ENCODE measurements at regions not wholly inside any gene's neighbourhood (a gene's known extent, or its start where the extent isn't known, plus 50 kb on each side); places are given as distances from the start of the nearest gene placed in this dataset.

GRCh38 chr17:74108126-74108705 is 95.3 kb upstream of the RPL38 start:
- Histone ChIP-seq H3K4me1 (ENCODE audit: insufficient read depth, low read length) (0 out of 2 replicates have a peak, but pooled peaks cover 3% of the 10 kb centered on the region), H3K27me3 (ENCODE audit: insufficient read depth, low read length) (no peaks in the 10 kb centered on the region), H3K36me3 (ENCODE audit: insufficient read depth, low read length) (no peaks in the 10 kb centered on the region), H3K27ac (ENCODE audit: low read depth, low read length) (no peak overlapping the region), H3K9me3 (ENCODE audit: insufficient read depth, low read depth, low read length) (no peaks in the 10 kb centered on the region), H3K9ac (ENCODE audit: low read depth, low read length) (no peak overlapping the region), H3K4me3 (ENCODE audit: low read length) (no peak overlapping the region)
- 75% methylated on average over 12 of the region's 12 CpGs for WGBS

- Histone ChIP-seq H3K9ac (ENCODE audit: low read depth, low read length) (no peak overlapping the region), H3K27ac (ENCODE audit: low read depth, low read length) (no peak overlapping the region), H3K4me3 (ENCODE audit: low read length) (no peak overlapping the region), H3K36me3 (ENCODE audit: insufficient read depth, low read length) (no peaks in the 10 kb centered on the region), H3K4me1 (ENCODE audit: insufficient read depth, low read length) (0 out of 2 replicates have a peak, but pooled peaks cover 3% of the 10 kb centered on the region), H3K9me3 (ENCODE audit: insufficient read depth, low read depth, low read length) (no peaks in the 10 kb centered on the region), H3K27me3 (ENCODE audit: insufficient read depth, low read length) (no peaks in the 10 kb centered on the region)
- 85% methylated on average over 10 of the region's 10 CpGs for WGBS
Observed at GRCh38 chr17:74110467-74110866, 93.0 kb upstream of the RPL38 start.

- no peak overlapping the region for H3K9ac ChIP-seq (ENCODE audit: low read depth, low read length)
- WGBS, result 96% methylated on average over 41 of the region's 41 CpGs
- no peaks in the 10 kb centered on the region for H3K36me3 ChIP-seq (ENCODE audit: insufficient read depth, low read length)
- H3K27me3 ChIP-seq (ENCODE audit: insufficient read depth, low read length), result no peaks in the 10 kb centered on the region
- H3K4me3 ChIP-seq (ENCODE audit: low read length), result no peak overlapping the region
- no peaks in the 10 kb centered on the region for H3K9me3 ChIP-seq (ENCODE audit: insufficient read depth, low read depth, low read length)
- H3K4me1 ChIP-seq (ENCODE audit: insufficient read depth, low read length), result peaks cover 29% of the 10 kb centered on the region
- no peak overlapping the region for H3K27ac ChIP-seq (ENCODE audit: low read depth, low read length)
Observed at GRCh38 chr17:74113326-74113725, 90.2 kb upstream of the RPL38 start.

GRCh38 chr17:74113952-74114351 is 89.5 kb upstream of the RPL38 start:
- 95% methylated on average over 23 of the region's 23 CpGs for WGBS

GRCh38 chr17:74114881-74115470 is 88.5 kb upstream of the RPL38 start:
- Histone ChIP-seq H3K9ac (ENCODE audit: low read depth, low read length) (no peak overlapping the region), H3K4me1 (ENCODE audit: insufficient read depth, low read length) (peaks cover 30% of the 10 kb centered on the region), H3K4me3 (ENCODE audit: low read length) (no peak overlapping the region), H3K36me3 (ENCODE audit: insufficient read depth, low read length) (no peaks in the 10 kb centered on the region), H3K27ac (ENCODE audit: low read depth, low read length) (no peak overlapping the region), H3K27me3 (ENCODE audit: insufficient read depth, low read length) (no peaks in the 10 kb centered on the region), H3K9me3 (ENCODE audit: insufficient read depth, low read depth, low read length) (no peaks in the 10 kb centered on the region)
- 91% methylated on average over 10 of the region's 10 CpGs for WGBS

More at GRCh38 chr17:74113952-74114351, 89.5 kb upstream of the RPL38 start:
- no peaks in the 10 kb centered on the region for H3K27me3 ChIP-seq (ENCODE audit: insufficient read depth, low read length)
- no peak overlapping the region for H3K9ac ChIP-seq (ENCODE audit: low read depth, low read length)
- H3K9me3 ChIP-seq (ENCODE audit: insufficient read depth, low read depth, low read length), result no peaks in the 10 kb centered on the region
- H3K4me3 ChIP-seq (ENCODE audit: low read length), result no peak overlapping the region
- H3K36me3 ChIP-seq (ENCODE audit: insufficient read depth, low read length), result no peaks in the 10 kb centered on the region
- H3K4me1 ChIP-seq (ENCODE audit: insufficient read depth, low read length), result peaks cover 32% of the 10 kb centered on the region
- H3K27ac ChIP-seq (ENCODE audit: low read depth, low read length), result no peak overlapping the region

GRCh38 chr17:74115586-74115985 is 87.9 kb upstream of the RPL38 start:
- Histone ChIP-seq H3K27ac (ENCODE audit: low read depth, low read length) (no peak overlapping the region), H3K36me3 (ENCODE audit: insufficient read depth, low read length) (no peaks in the 10 kb centered on the region), H3K9me3 (ENCODE audit: insufficient read depth, low read depth, low read length) (no peaks in the 10 kb centered on the region), H3K4me1 (ENCODE audit: insufficient read depth, low read length) (peaks cover 30% of the 10 kb centered on the region), H3K9ac (ENCODE audit: low read depth, low read length) (no peak overlapping the region), H3K27me3 (ENCODE audit: insufficient read depth, low read length) (no peaks in the 10 kb centered on the region), H3K4me3 (ENCODE audit: low read length) (no peak overlapping the region)
- 84% methylated on average over 7 of the region's 7 CpGs for WGBS

GRCh38 chr17:74116087-74116717 is 87.3 kb upstream of the RPL38 start:
- WGBS, result 47% methylated on average over 9 of the region's 9 CpGs
- Histone ChIP-seq H3K36me3 (ENCODE audit: insufficient read depth, low read length) (no peaks in the 10 kb centered on the region), H3K27ac (ENCODE audit: low read depth, low read length) (no peak overlapping the region), H3K4me1 (ENCODE audit: insufficient read depth, low read length) (peaks cover 30% of the 10 kb centered on the region), H3K9ac (ENCODE audit: low read depth, low read length) (no peak overlapping the region), H3K27me3 (ENCODE audit: insufficient read depth, low read length) (no peaks in the 10 kb centered on the region), H3K9me3 (ENCODE audit: insufficient read depth, low read depth, low read length) (no peaks in the 10 kb centered on the region), H3K4me3 (ENCODE audit: low read length) (no peak overlapping the region)

GRCh38 chr17:74117087-74117698 is 86.3 kb upstream of the RPL38 start:
- Histone ChIP-seq H3K9me3 (ENCODE audit: insufficient read depth, low read depth, low read length) (no peaks in the 10 kb centered on the region), H3K27ac (ENCODE audit: low read depth, low read length) (no peak overlapping the region), H3K4me3 (ENCODE audit: low read length) (no peak overlapping the region), H3K9ac (ENCODE audit: low read depth, low read length) (no peak overlapping the region), H3K36me3 (ENCODE audit: insufficient read depth, low read length) (no peaks in the 10 kb centered on the region), H3K4me1 (ENCODE audit: insufficient read depth, low read length) (peaks cover 30% of the 10 kb centered on the region), H3K27me3 (ENCODE audit: insufficient read depth, low read length) (no peaks in the 10 kb centered on the region)
- WGBS, result 73% methylated on average over 21 of the region's 21 CpGs

GRCh38 chr17:74117999-74118421 is 85.5 kb upstream of the RPL38 start:
- no peaks in the 10 kb centered on the region for H3K27me3 ChIP-seq (ENCODE audit: insufficient read depth, low read length)
- H3K9ac ChIP-seq (ENCODE audit: low read depth, low read length), result no peak overlapping the region
- 68% methylated on average over 5 of the region's 5 CpGs for WGBS
- no peak overlapping the region for H3K4me3 ChIP-seq (ENCODE audit: low read length)
- no peak overlapping the region for H3K27ac ChIP-seq (ENCODE audit: low read depth, low read length)
- no peaks in the 10 kb centered on the region for H3K9me3 ChIP-seq (ENCODE audit: insufficient read depth, low read depth, low read length)
- no peaks in the 10 kb centered on the region for H3K36me3 ChIP-seq (ENCODE audit: insufficient read depth, low read length)
- H3K4me1 ChIP-seq (ENCODE audit: insufficient read depth, low read length), result peaks cover 30% of the 10 kb centered on the region

- Histone ChIP-seq H3K4me1 (ENCODE audit: insufficient read depth, low read length) (peaks cover 35% of the 10 kb centered on the region), H3K27ac (ENCODE audit: low read depth, low read length) (no peak overlapping the region; the same call in 1 of the 2 replicates), H3K9me3 (ENCODE audit: insufficient read depth, low read depth, low read length) (no peaks in the 10 kb centered on the region), H3K9ac (ENCODE audit: low read depth, low read length) (no peak overlapping the region), H3K36me3 (ENCODE audit: insufficient read depth, low read length) (no peaks in the 10 kb centered on the region), H3K4me3 (ENCODE audit: low read length) (no peak overlapping the region), H3K27me3 (ENCODE audit: insufficient read depth, low read length) (no peaks in the 10 kb centered on the region)
- 30% methylated on average over 8 of the region's 8 CpGs for WGBS
Observed at GRCh38 chr17:74118504-74118903, 85.0 kb upstream of the RPL38 start.

- Histone ChIP-seq H3K27ac (ENCODE audit: low read depth, low read length) (peak overlapping the region; percentile 47; the same call in 1 of the 2 replicates), H3K36me3 (ENCODE audit: insufficient read depth, low read length) (no peaks in the 10 kb centered on the region), H3K4me3 (ENCODE audit: low read length) (no peak overlapping the region), H3K27me3 (ENCODE audit: insufficient read depth, low read length) (no peaks in the 10 kb centered on the region), H3K4me1 (ENCODE audit: insufficient read depth, low read length) (peaks cover 37% of the 10 kb centered on the region), H3K9me3 (ENCODE audit: insufficient read depth, low read depth, low read length) (no peaks in the 10 kb centered on the region), H3K9ac (ENCODE audit: low read depth, low read length) (no peak overlapping the region)
- WGBS, result 94% methylated on average over 16 of the region's 16 CpGs
Observed at GRCh38 chr17:74119049-74119580, 84.4 kb upstream of the RPL38 start.

Data from HUES64 (cell line).